OCI-LY3 (cell line): ENCODE measurements at regions not wholly inside any gene's neighbourhood (a gene's known extent, or its start where the extent isn't known, plus 50 kb on each side); places are given as distances from the start of the nearest gene placed in this dataset.
"Not testable (repeated sequence)": the region's sequence is repeated elsewhere in the genome, so short reads cannot be mapped to it uniquely, and the experiment has no call there.

Experiments
- CTCF ChIP-seq: fragments of 200-600, 300-600 bp; sonication (generic); IDR thresholded peaks from 2 replicates; pipeline ENCODE4 v1.5.1; 2014; ENCODE audit warnings: antibody characterized with exemption, low read length, low read depth
- EZH2phosphoT487 ChIP-seq: fragments of 200-600 bp; shearing (Covaris generic); IDR thresholded peaks from 2 replicates; pipeline ENCODE4 v1.6.1; 2018; ENCODE audit warnings: antibody characterized with exemption, mixed run types, low read depth

GRCh38 chr4:83194588-83194987 lies 80.1 kb upstream of the PLAC8 start:
- not testable (repeated sequence) for TF ChIP-seq CTCF, EZH2phosphoT487
